Body of pancreas (tissue), 4 donors: ENCODE measurements at regions not wholly inside any gene's neighbourhood (a gene's known extent, or its start where the extent isn't known, plus 50 kb on each side); places are given as distances from the start of the nearest gene placed in this dataset.

Experiments used
- ATAC-seq: fragments of 150-250 bp; one replicate; pipeline ENCODE4 v1.9.1; 2016
- DNase-seq, 4 donors: peaks; one replicate each; pipeline ENCODE4 v3.0.0-alpha.2; 2019
- H3K27ac ChIP-seq, 4 donors: fragments of 200-600 bp; sonication (generic); 1 replicate in 3 of 4; 2 replicates in 1 of 4; pipeline versions ENCODE4 v1.5.1 to v1.6.1; 2016 to 2019; ENCODE audit warnings: mild to moderate bottlenecking in 1 of 4, mixed read lengths in 1 of 4, moderate library complexity in 1 of 4
- H3K27me3 ChIP-seq, 2 donors: fragments of 200-600 bp; sonication (generic); one replicate each; pipeline ENCODE4 v1.6.0; 2016; ENCODE audit warnings: mild to moderate bottlenecking in 1 of 2
- H3K36me3 ChIP-seq, 2 donors: fragments of 200-600 bp; sonication (generic); replicated peaks in 1 of 2; 2 replicates each; pipeline ENCODE4 v1.5.1; 2016; ENCODE audit warnings: low read depth in 2 of 2; ENCODE audit not compliant: insufficient read depth in 1 of 2
- H3K4me1 ChIP-seq: fragments of 200-600 bp; sonication (generic); one replicate; pipeline ENCODE4 v1.6.0; 2016
- H3K4me3 ChIP-seq, 2 donors: fragments of 200-600 bp; sonication (generic); 1 replicate in 1 of 2; 2 replicates in 1 of 2; pipeline ENCODE4 v1.5.1; 2016 to 2019
- H3K9me3 ChIP-seq, 3 donors: fragments of 200-600 bp; sonication (generic); 1 replicate in 2 of 3; 2 replicates in 1 of 3; pipeline ENCODE4 v1.5.1; 2016
- POLR2A ChIP-seq, 3 donors: fragments of 450-650 bp; IDR thresholded peaks; one replicate each; pipeline ENCODE4 v1.6.1; 2016; ENCODE audit warnings: antibody characterized with exemption in 3 of 3, mild to moderate bottlenecking in 2 of 3
- WGBS, 2 donors: methylation state at CpG; one replicate each; pipeline ENCODE4 v1.1.5; 2017; 5-methylcytosine and 5-hydroxymethylcytosine counted together
- intact Hi-C: fragments of 100-400 bp; cut with DNase I; formaldehyde crosslinking; loops from one replicate; pipeline ENCODE4 v1.15.1; 2023
- TF ChIP-seq, protein P1 (sequence below), 7 experiments: fragments of 450-650 bp in 4 of 7; fragments of 200-600 bp in 3 of 7; sonication (generic) in 3 of 7; IDR thresholded peaks; one replicate each; pipeline ENCODE4 v1.5.1; 2016 to 2019; ENCODE audit warnings: antibody characterized with exemption in 7 of 7

DNA sequence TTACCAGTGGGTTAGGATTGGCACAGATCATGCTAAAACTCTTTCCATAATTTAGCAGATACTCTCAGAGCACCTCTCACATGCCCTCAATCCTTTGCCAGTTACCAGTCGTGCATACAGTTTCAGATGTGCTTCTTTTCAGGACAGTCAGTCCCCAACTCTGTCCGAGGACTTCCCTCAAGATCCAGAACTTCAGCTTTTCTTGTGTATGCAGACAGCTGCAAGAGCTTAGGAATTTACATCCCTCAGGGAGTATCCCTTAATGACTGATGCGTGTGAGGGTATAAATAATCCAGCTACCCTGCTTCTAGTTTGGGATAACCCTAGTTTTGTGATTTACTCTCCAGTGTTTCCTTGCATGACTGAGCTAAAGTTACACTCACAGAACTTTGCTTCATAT is 393.0 kb upstream of the PLXNA2 start:
- intact Hi-C loops, result no loop called here
- H3K27me3 ChIP-seq, result no peaks in the 10 kb centered on the region
- DNase-seq (no peak), ATAC-seq (no peak)
- H3K27ac ChIP-seq, result no peak overlapping the region
- no peaks in the 10 kb centered on the region for H3K9me3 ChIP-seq
- WGBS, 2 donors, result 48 to 57% methylated on average over 3 of the region's 3 CpGs
- no peak overlapping the region for H3K4me3 ChIP-seq
- TF ChIP-seq, protein P1, sequence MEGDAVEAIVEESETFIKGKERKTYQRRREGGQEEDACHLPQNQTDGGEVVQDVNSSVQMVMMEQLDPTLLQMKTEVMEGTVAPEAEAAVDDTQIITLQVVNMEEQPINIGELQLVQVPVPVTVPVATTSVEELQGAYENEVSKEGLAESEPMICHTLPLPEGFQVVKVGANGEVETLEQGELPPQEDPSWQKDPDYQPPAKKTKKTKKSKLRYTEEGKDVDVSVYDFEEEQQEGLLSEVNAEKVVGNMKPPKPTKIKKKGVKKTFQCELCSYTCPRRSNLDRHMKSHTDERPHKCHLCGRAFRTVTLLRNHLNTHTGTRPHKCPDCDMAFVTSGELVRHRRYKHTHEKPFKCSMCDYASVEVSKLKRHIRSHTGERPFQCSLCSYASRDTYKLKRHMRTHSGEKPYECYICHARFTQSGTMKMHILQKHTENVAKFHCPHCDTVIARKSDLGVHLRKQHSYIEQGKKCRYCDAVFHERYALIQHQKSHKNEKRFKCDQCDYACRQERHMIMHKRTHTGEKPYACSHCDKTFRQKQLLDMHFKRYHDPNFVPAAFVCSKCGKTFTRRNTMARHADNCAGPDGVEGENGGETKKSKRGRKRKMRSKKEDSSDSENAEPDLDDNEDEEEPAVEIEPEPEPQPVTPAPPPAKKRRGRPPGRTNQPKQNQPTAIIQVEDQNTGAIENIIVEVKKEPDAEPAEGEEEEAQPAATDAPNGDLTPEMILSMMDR (IDR thresholded peaks at IDR 0.05), result no peak
- no peak for TF ChIP-seq POLR2A (IDR thresholded peaks at IDR 0.05)
- no peaks in the 10 kb centered on the region for H3K4me1 ChIP-seq
- no peaks in the 10 kb centered on the region for H3K36me3 ChIP-seq

DNA sequence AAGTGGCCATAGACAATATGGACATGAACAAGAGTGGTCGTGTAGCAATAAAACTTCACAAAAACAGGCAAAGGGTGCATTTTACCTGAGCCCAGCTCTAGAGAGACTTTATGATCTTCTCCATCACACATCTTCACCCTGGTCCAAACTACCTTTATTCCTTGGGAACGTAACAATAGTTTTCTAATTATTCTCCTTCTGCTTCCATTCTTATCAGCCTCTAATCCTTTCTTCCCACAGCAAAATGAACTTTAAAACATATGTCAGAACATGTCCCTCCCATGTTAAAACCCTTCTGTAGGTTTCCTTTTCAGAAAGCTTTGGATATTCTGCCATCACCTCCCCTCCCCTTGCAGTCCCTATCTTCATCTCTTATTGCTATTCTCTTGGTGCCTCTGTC is 395.2 kb upstream of the PLXNA2 start:
- no peak for TF ChIP-seq POLR2A (IDR thresholded peaks at IDR 0.05)
- TF ChIP-seq, protein P1 (IDR thresholded peaks at IDR 0.05), result no peak

DNA sequence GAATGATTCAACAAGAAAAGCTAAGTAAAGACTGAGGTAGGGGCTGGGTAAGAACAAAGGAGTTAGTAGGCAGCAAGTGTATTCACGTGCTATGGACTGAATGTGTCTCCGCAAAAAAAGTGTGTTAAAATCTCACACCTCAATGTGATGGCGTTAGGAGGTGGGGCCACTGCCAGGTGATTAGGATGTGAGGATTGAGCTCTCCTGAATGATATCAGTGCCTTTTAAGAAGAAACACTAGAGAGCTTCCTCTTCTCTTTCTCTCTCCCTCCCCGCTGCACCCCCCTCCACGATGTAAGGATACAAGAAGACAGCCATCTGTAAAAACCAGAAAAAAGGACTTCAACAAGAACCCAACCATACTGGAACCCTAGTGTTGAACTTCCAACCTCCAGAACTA is 396.1 kb upstream of the PLXNA2 start:
- Histone ChIP-seq H3K36me3 (no peaks in the 10 kb centered on the region), H3K27ac (no peak overlapping the region), H3K9me3 (no peaks in the 10 kb centered on the region), H3K27me3 (no peaks in the 10 kb centered on the region), H3K4me1 (no peaks in the 10 kb centered on the region), H3K4me3 (no peak overlapping the region)
- ATAC-seq (no peak), DNase-seq (no peak)
- TF ChIP-seq, protein P1 (IDR thresholded peaks at IDR 0.05), result no peak
- no peak for TF ChIP-seq POLR2A (IDR thresholded peaks at IDR 0.05)
- 48 to 56% methylated on average over 5 of the region's 5 CpGs for WGBS, 2 donors
- intact Hi-C loops, result no loop called here

More for the DNA sequence above, 395.2 kb upstream of the PLXNA2 start:
- WGBS, 2 donors, result 64 to 73% methylated on average over 2 of the region's 2 CpGs
- Histone ChIP-seq H3K27me3 (no peaks in the 10 kb centered on the region), H3K36me3 (no peaks in the 10 kb centered on the region), H3K27ac (no peak overlapping the region), H3K9me3 (no peaks in the 10 kb centered on the region), H3K4me1 (no peaks in the 10 kb centered on the region), H3K4me3 (no peak overlapping the region)
- DNase-seq (no peak), ATAC-seq (no peak)
- intact Hi-C loops, result no loop called here

DNA sequence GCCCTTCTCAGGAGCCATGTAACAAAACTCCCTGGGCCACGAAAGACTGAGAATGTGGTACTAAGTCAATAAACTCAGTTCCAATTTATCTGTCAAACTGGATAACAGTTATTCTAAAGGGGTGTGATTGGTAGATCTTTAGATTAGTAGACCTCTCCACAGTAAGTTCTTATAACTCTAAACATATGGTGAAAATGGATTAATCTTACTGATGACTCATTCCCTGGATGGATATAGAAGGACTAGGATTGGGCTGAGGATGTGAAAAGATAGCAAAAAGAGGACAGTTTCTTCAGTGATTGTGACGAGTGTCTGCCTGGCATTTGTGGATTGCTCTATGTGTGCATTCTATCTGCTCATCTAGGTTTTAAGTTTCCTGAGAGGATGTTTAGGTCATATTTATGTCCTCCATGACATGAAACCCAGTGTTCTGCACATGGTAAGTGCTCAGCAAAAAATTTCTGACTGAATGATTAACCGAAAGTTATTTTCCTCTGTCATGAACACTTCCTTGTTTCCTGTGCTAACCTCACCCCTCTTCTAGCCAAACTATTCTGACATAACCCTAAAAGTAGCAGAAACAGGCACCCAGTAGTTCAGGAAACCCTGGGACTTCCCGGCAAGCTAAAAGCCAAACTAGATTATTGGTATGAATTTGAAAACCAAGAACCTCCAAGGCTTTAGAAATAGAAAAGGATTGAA is 397.5 kb upstream of the PLXNA2 start:
- DNase-seq, result no peak
- ATAC-seq, result no peak
- no peak overlapping the region for H3K27ac ChIP-seq
- H3K4me1 ChIP-seq, result no peaks in the 10 kb centered on the region
- H3K27me3 ChIP-seq, result no peaks in the 10 kb centered on the region
- TF ChIP-seq POLR2A (IDR thresholded peaks at IDR 0.05), result no peak
- TF ChIP-seq, protein P1 (IDR thresholded peaks at IDR 0.05), result no peak
- no peak overlapping the region for H3K4me3 ChIP-seq
- intact Hi-C loops, result no loop called here
- H3K9me3 ChIP-seq, result no peaks in the 10 kb centered on the region
- WGBS, 2 donors, result 64 to 74% methylated on average over 4 of the region's 4 CpGs
- no peaks in the 10 kb centered on the region for H3K36me3 ChIP-seq

DNA sequence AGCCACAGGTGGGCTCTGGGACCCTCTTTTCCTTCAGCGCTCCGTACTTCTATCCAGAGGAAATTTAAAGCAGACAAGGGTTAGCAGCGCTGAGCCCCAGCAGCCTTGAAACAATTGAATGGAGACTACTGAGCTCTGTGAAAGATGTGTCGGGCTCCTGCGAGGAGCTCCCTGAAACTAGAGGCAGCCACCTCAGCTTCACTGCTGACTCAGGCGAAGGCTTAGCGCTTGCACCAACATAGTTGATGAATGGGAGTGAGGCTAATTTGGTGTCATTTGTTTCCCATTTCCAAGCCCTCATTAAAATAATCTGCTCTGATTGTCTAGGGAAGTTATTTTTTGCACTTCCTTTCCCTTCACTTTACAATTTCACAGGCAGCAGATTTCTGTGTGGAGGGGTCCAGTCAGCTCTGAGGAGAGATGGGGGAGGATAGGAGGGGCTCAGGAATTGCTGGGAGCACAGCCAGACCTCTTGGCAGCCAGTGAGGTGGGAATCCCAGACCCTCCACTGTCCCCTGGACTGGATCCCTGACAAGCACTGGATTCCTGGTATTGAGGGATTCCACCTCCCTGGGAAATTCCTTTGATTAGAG is 398.9 kb upstream of the PLXNA2 start:
- TF ChIP-seq POLR2A (IDR thresholded peaks at IDR 0.05), result no peak
- TF ChIP-seq, protein P1 (IDR thresholded peaks at IDR 0.05), result no peak

More for the DNA sequence above, 398.9 kb upstream of the PLXNA2 start:
- WGBS, 2 donors, result 67 to 73% methylated on average over 7 of the region's 7 CpGs
- no peak for DNase-seq
- intact Hi-C loops, result no loop called here
- Histone ChIP-seq H3K27me3 (no peaks in the 10 kb centered on the region), H3K9me3 (no peaks in the 10 kb centered on the region), H3K4me3 (no peak overlapping the region), H3K27ac (no peak overlapping the region), H3K36me3 (no peaks in the 10 kb centered on the region), H3K4me1 (no peaks in the 10 kb centered on the region)
- no peak for ATAC-seq
